Left ventricle myocardium inferior (tissue), 1 donor: ENCODE measurements at regions not wholly inside any gene's neighbourhood (a gene's known extent, or its start where the extent isn't known, plus 50 kb on each side); places are given as distances from the start of the nearest gene placed in this dataset.

Experiments
- DNase-seq: peaks from one replicate; pipeline ENCODE4 v3.0.0-alpha.2; 2020
- H3K27ac ChIP-seq: fragments of 200-600 bp; replicated peaks from 2 replicates; pipeline ENCODE4 v1.8.0; 2021
- H3K27me3 ChIP-seq: fragments of 200-600 bp; 2 replicates; pipeline ENCODE4 v1.8.0; 2021; ENCODE audit warnings: low read depth
- H3K36me3 ChIP-seq: fragments of 200-600 bp; 2 replicates; pipeline ENCODE4 v1.8.0; 2021
- H3K4me1 ChIP-seq: fragments of 200-600 bp; 2 replicates; pipeline ENCODE4 v1.8.0; 2021
- H3K4me3 ChIP-seq: fragments of 200-600 bp; 2 replicates; pipeline ENCODE4 v1.8.0; 2021; ENCODE audit warnings: mild to moderate bottlenecking, moderate library complexity
- H3K9me3 ChIP-seq: fragments of 200-600 bp; replicated peaks from 2 replicates; pipeline ENCODE4 v1.8.0; 2021
- intact Hi-C: fragments of 100-400 bp; cut with micrococcal nuclease; formaldehyde crosslinking; loops from one replicate; pipeline ENCODE4 v1.11.0; 2022
- TF ChIP-seq, protein P1 (sequence below): fragments of 200-600 bp; IDR thresholded peaks from 2 replicates; pipeline ENCODE4 v1.8.0; 2021; ENCODE audit warnings: antibody characterized with exemption, mild to moderate bottlenecking, borderline replicate concordance
- donor health status: DM: no; HTN: yes; CAD: no; lungs with severe emphysema.

DNA sequence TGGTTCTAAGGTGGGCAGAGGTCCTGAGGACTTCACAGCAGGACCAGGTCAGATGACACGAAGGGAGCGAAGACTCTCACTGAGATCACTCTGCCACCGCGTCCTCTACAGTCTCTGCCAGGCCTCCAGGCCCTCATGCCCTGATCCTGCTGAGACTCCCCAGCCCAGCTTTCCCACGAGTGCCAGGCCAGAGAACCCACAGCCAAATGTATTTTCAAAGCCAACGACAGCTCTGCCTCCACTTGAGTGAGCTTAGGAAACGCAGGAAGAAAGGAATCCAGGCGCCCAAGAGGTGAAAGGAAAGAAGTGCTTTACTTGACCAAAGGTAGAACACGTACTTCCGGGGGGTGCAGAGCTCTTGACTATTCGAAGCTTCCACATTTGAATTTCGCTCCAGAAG is 275.0 kb downstream of the XXYLT1 start:
- TF ChIP-seq, protein P1, sequence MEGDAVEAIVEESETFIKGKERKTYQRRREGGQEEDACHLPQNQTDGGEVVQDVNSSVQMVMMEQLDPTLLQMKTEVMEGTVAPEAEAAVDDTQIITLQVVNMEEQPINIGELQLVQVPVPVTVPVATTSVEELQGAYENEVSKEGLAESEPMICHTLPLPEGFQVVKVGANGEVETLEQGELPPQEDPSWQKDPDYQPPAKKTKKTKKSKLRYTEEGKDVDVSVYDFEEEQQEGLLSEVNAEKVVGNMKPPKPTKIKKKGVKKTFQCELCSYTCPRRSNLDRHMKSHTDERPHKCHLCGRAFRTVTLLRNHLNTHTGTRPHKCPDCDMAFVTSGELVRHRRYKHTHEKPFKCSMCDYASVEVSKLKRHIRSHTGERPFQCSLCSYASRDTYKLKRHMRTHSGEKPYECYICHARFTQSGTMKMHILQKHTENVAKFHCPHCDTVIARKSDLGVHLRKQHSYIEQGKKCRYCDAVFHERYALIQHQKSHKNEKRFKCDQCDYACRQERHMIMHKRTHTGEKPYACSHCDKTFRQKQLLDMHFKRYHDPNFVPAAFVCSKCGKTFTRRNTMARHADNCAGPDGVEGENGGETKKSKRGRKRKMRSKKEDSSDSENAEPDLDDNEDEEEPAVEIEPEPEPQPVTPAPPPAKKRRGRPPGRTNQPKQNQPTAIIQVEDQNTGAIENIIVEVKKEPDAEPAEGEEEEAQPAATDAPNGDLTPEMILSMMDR, result no peak
- H3K27me3 ChIP-seq, result no peaks in the 10 kb centered on the region
- H3K4me1 ChIP-seq, result no peaks in the 10 kb centered on the region
- intact Hi-C loops, result no loop called here
- no peak overlapping the region for H3K4me3 ChIP-seq
- no peaks in the 10 kb centered on the region for H3K36me3 ChIP-seq
- no peak overlapping the region for H3K27ac ChIP-seq
- no peaks in the 10 kb centered on the region for H3K9me3 ChIP-seq
- DNase-seq, result no peak

DNA sequence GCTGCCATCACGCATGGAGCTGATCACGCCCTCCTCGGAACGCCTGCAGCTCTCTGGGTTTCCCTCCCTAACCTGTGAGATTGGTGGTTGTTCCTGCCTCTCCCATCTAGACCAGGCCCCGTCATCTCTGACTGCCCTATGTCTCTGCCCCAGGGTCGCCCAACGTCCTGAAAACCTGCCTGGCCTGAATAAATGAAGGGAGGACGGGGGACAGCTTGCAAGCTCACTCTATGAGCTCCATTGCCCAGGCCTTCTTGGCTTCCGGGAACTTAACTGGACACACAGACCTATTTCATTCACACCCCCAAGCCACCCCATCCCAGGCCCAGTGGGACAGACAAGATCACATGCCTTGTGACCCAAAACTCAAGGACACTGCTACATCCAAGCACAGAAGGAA is 274.2 kb downstream of the XXYLT1 start:
- Histone ChIP-seq H3K27ac (no peak overlapping the region), H3K4me3 (no peak overlapping the region), H3K9me3 (no peaks in the 10 kb centered on the region), H3K27me3 (no peaks in the 10 kb centered on the region), H3K36me3 (no peaks in the 10 kb centered on the region), H3K4me1 (peaks cover 1% of the 10 kb centered on the region)
- TF ChIP-seq, protein P1, result no peak
- intact Hi-C loops, result no loop called here
- no peak for DNase-seq

GRCh38 chr3:194998417-194998816 is 272.5 kb downstream of the XXYLT1 start:
- TF ChIP-seq, protein P1, result no peak
- Histone ChIP-seq H3K9me3 (no peaks in the 10 kb centered on the region), H3K36me3 (no peaks in the 10 kb centered on the region), H3K4me1 (peaks cover 17% of the 10 kb centered on the region), H3K27ac (no peak overlapping the region), H3K27me3 (no peaks in the 10 kb centered on the region), H3K4me3 (no peak overlapping the region)
- intact Hi-C loops, result no loop called here
- DNase-seq, result no peak

GRCh38 chr3:194998948-194999347 is 272.0 kb downstream of the XXYLT1 start:
- Histone ChIP-seq H3K4me1 (peaks cover 22% of the 10 kb centered on the region), H3K4me3 (no peak overlapping the region), H3K27me3 (no peaks in the 10 kb centered on the region), H3K9me3 (no peaks in the 10 kb centered on the region), H3K27ac (no peak overlapping the region), H3K36me3 (no peaks in the 10 kb centered on the region)
- DNase-seq, result no peak
- TF ChIP-seq, protein P1, result no peak
- intact Hi-C loops, result no loop called here

DNA sequence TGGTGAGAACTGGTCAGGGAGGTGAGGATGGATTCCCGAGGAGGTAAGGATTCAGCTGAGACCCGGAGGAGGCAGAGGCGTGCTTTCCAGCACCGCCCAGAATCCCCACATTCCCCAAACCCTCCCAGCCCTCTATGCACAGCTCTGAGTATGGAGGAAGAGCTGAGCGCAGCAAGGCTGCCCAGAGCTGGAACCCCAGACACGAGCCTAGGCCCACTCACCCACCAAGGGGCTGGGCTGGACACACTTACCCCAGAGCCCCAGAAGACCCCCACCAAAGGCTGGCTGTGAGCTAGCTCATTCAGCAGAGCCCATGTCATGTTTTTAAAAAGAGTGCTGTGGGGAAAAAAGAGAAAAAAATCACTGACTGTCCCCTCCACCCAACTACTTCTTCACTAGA is 271.5 kb downstream of the XXYLT1 start:
- Histone ChIP-seq H3K4me3 (no peak overlapping the region), H3K36me3 (no peaks in the 10 kb centered on the region), H3K9me3 (no peaks in the 10 kb centered on the region), H3K4me1 (peaks cover 22% of the 10 kb centered on the region), H3K27me3 (no peaks in the 10 kb centered on the region), H3K27ac (no peak overlapping the region)
- intact Hi-C loops, result no loop called here
- DNase-seq, result no peak
- TF ChIP-seq, protein P1, result no peak

DNA sequence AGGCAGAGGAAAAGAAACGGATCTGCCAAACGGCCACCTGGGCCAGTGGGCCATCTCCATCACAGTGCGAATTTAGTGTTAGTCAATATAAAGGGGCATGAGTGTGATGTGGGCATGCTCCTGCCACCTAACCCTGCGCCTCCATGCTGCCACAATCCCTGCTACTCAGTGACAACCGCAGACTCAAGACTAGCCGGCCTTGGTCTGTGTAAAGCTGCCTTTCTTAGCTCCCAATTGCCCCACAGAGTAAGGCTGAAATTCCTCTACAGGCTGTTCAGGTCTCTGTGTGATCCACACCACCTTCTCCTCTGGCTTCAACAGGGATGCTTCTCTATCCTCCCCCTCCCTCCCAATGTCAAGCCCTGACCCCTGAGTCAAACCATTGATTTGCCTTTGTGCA is 269.7 kb downstream of the XXYLT1 start:
- no peaks in the 10 kb centered on the region for H3K27me3 ChIP-seq
- H3K36me3 ChIP-seq, result no peaks in the 10 kb centered on the region
- H3K9me3 ChIP-seq, result no peaks in the 10 kb centered on the region
- intact Hi-C loops, result loop anchor here (5.0 kb wide), 1 partner anchor 106 kb away; no protein-coding TSS in a partner anchor
- DNase-seq, result no peak
- H3K4me3 ChIP-seq, result no peak overlapping the region
- H3K27ac ChIP-seq, result peak overlapping the region; percentile 80
- H3K4me1 ChIP-seq, result peaks cover 22% of the 10 kb centered on the region
- TF ChIP-seq, protein P1, result no peak
